ENCODE measurements at regions not wholly inside any gene's neighbourhood (a gene's known extent, or its start where the extent isn't known, plus 50 kb on each side); places are given as distances from the start of the nearest gene placed in this dataset.

DNA sequence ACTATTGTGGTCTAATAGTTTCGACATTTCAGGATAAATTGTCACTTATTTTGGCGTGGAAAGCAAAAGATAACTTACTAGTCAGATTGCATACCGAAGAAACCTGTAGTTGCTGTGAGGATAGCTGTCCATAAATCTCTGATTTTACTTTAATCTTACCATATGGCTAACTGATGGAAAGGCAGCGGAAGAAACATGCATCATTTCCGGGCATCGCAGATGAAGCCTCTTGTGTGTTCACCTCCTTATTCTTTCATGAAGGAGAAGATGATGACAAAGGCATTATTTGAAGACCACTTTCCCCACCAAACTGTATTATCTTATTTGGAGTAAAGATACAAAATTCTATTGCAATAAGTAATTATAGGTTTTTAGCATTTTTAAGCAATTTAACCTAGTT lies 763.6 kb upstream of the SLITRK6 start:
- TF ChIP-seq, protein P1, sequence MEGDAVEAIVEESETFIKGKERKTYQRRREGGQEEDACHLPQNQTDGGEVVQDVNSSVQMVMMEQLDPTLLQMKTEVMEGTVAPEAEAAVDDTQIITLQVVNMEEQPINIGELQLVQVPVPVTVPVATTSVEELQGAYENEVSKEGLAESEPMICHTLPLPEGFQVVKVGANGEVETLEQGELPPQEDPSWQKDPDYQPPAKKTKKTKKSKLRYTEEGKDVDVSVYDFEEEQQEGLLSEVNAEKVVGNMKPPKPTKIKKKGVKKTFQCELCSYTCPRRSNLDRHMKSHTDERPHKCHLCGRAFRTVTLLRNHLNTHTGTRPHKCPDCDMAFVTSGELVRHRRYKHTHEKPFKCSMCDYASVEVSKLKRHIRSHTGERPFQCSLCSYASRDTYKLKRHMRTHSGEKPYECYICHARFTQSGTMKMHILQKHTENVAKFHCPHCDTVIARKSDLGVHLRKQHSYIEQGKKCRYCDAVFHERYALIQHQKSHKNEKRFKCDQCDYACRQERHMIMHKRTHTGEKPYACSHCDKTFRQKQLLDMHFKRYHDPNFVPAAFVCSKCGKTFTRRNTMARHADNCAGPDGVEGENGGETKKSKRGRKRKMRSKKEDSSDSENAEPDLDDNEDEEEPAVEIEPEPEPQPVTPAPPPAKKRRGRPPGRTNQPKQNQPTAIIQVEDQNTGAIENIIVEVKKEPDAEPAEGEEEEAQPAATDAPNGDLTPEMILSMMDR (IDR thresholded peaks at IDR 0.05; ENCODE audit: low read length): no peak
- TF ChIP-seq EZH2 (optimal IDR thresholded peaks at IDR 0.05; ENCODE audit: low read depth, low read length): no peak

Data from MM.1S (cell line).